SK-MEL-5 (cell line): ENCODE measurements at regions not wholly inside any gene's neighbourhood (a gene's known extent, or its start where the extent isn't known, plus 50 kb on each side); places are given as distances from the start of the nearest gene placed in this dataset.
"Not testable (repeated sequence)": the region's sequence is repeated elsewhere in the genome, so short reads cannot be mapped to it uniquely, and the experiment has no call there.

ENCODE experiments used
- DNase-seq: peaks from one replicate; pipeline ENCODE4 v3.0.0-alpha.2; 2016; ENCODE audit warnings: low read depth, low spot score
- in situ Hi-C: cut with HindIII; loops from 2 replicates; pipeline ENCODE4 v1.10.0; 2016; ENCODE audit warnings: low sequenced_read_pairs, high pct_unique_total_duplicates, low pct_unique_long_range_greater_than_20kb

- DNase-seq, result peak; percentile 27
Observed at GRCh38 chr10:6786579-6787031, 206.5 kb upstream of the PRKCQ start.

GRCh38 chr10:6784429-6784828, 204.4 kb upstream of the PRKCQ start:
- DNase-seq, in situ Hi-C loops: not testable (repeated sequence)

More at GRCh38 chr10:6786579-6787031, 206.5 kb upstream of the PRKCQ start:
- in situ Hi-C loops, result no loop called here

- no peak for DNase-seq
- in situ Hi-C loops, result no loop called here
Observed at GRCh38 chr10:6783471-6783870, 203.4 kb upstream of the PRKCQ start.

- in situ Hi-C loops, result no loop called here
- no peak for DNase-seq
Observed at GRCh38 chr10:6782378-6782777, 202.3 kb upstream of the PRKCQ start.

- in situ Hi-C loops, result no loop called here
- no peak for DNase-seq
Observed at GRCh38 chr10:6781133-6781770, 201.2 kb upstream of the PRKCQ start.

GRCh38 chr10:6780008-6780677, 200.1 kb upstream of the PRKCQ start:
- no peak for DNase-seq
- in situ Hi-C loops, result no loop called here

GRCh38 chr10:6778992-6779701, 199.1 kb upstream of the PRKCQ start:
- DNase-seq, result peak; percentile 8
- in situ Hi-C loops, result no loop called here

- DNase-seq, result no peak
- in situ Hi-C loops, result no loop called here
Observed at GRCh38 chr10:6776170-6776569, 196.1 kb upstream of the PRKCQ start.

GRCh38 chr10:6774406-6774805, 194.3 kb upstream of the PRKCQ start:
- in situ Hi-C loops, result no loop called here
- DNase-seq, result no peak

- in situ Hi-C loops, result no loop called here
- DNase-seq, result no peak
Observed at GRCh38 chr10:6771331-6771730, 191.3 kb upstream of the PRKCQ start.

- no peak for DNase-seq
- in situ Hi-C loops, result no loop called here
Observed at GRCh38 chr10:6770846-6771245, 190.8 kb upstream of the PRKCQ start.

- in situ Hi-C loops, result no loop called here
- no peak for DNase-seq
Observed at GRCh38 chr10:6769704-6770417, 189.8 kb upstream of the PRKCQ start.

GRCh38 chr10:6766131-6766801, 186.2 kb upstream of the PRKCQ start:
- in situ Hi-C loops, result no loop called here
- no peak for DNase-seq

- DNase-seq, result no peak
- in situ Hi-C loops, result no loop called here
Observed at GRCh38 chr10:6763423-6763822, 183.3 kb upstream of the PRKCQ start.

- in situ Hi-C loops, result no loop called here
- DNase-seq, result no peak
Observed at GRCh38 chr10:6763001-6763400, 182.9 kb upstream of the PRKCQ start.

- DNase-seq, result no peak
- in situ Hi-C loops, result no loop called here
Observed at GRCh38 chr10:6759961-6760360, 179.9 kb upstream of the PRKCQ start.

GRCh38 chr10:6757158-6757557, 177.1 kb upstream of the PRKCQ start:
- in situ Hi-C loops, result no loop called here
- no peak for DNase-seq

- no peak for DNase-seq
- in situ Hi-C loops, result no loop called here
Observed at GRCh38 chr10:6756716-6757115, 176.6 kb upstream of the PRKCQ start.
